Breast epithelium (tissue), 4 donors: ENCODE measurements at regions not wholly inside any gene's neighbourhood (a gene's known extent, or its start where the extent isn't known, plus 50 kb on each side); places are given as distances from the start of the nearest gene placed in this dataset.
A peak's percentile ranks its signal among the peaks of the same experiment; 100 is the strongest.

Experiments
- DNase-seq, 2 donors: peaks; one replicate each; pipeline ENCODE4 v3.0.0-alpha.2; 2019; ENCODE audit warnings: low spot score in 2 of 2
- H3K27ac ChIP-seq, 2 donors: fragments of 200-600 bp; sonication (generic) in 1 of 2; one replicate each; pipeline ENCODE4 v1.5.1; 2016 to 2019; ENCODE audit warnings: mild to moderate bottlenecking in 1 of 2
- H3K27me3 ChIP-seq, 2 donors: fragments of 200-600 bp; sonication (generic) in 1 of 2; one replicate each; pipeline versions ENCODE4 v1.5.1 to v1.6.0; 2017 to 2019; ENCODE audit warnings: control low read depth in 1 of 2, mild to moderate bottlenecking in 1 of 2
- H3K36me3 ChIP-seq: fragments of 200-600 bp; one replicate; pipeline ENCODE4 v1.5.1; 2019
- H3K4me1 ChIP-seq, 2 donors: fragments of 200-600 bp; sonication (generic); one replicate each; pipeline ENCODE4 v1.5.1; 2016 to 2019; ENCODE audit warnings: control low read depth in 1 of 2
- H3K4me3 ChIP-seq, 3 donors: fragments of 200-600 bp; sonication (generic); 1 replicate in 2 of 3; 2 replicates in 1 of 3; pipeline ENCODE4 v1.5.1; 2016 to 2019; ENCODE audit warnings: mild to moderate bottlenecking in 3 of 3, moderate library complexity in 2 of 3
- H3K9me3 ChIP-seq, 2 donors: fragments of 200-600 bp; sonication (generic) in 1 of 2; one replicate each; pipeline ENCODE4 v1.5.1; 2016 to 2019; ENCODE audit warnings: control low read depth in 1 of 2
- POLR2A ChIP-seq: fragments of 450-650 bp; IDR thresholded peaks from one replicate; pipeline ENCODE4 v1.6.1; 2016; ENCODE audit warnings: antibody characterized with exemption, mild to moderate bottlenecking, moderate library complexity
- POLR2AphosphoS5 ChIP-seq, 3 donors: sonication (generic); formaldehyde crosslinking; IDR thresholded peaks; one replicate each; pipeline ENCODE4 v1.6.1; 2017; ENCODE audit warnings: antibody characterized with exemption in 3 of 3
- intact Hi-C: fragments of 100-400 bp; cut with DNase I; formaldehyde crosslinking; loops from one replicate; pipeline ENCODE4 v1.15.1; 2023; ENCODE audit warnings: low total_unique reads
- TF ChIP-seq, protein P1 (sequence below), 3 donors: fragments of 450-650 bp; IDR thresholded peaks; one replicate each; pipeline ENCODE4 v1.5.1; 2016 to 2017; ENCODE audit warnings: antibody characterized with exemption in 3 of 3, mild to moderate bottlenecking in 3 of 3, moderate library complexity in 3 of 3

DNA sequence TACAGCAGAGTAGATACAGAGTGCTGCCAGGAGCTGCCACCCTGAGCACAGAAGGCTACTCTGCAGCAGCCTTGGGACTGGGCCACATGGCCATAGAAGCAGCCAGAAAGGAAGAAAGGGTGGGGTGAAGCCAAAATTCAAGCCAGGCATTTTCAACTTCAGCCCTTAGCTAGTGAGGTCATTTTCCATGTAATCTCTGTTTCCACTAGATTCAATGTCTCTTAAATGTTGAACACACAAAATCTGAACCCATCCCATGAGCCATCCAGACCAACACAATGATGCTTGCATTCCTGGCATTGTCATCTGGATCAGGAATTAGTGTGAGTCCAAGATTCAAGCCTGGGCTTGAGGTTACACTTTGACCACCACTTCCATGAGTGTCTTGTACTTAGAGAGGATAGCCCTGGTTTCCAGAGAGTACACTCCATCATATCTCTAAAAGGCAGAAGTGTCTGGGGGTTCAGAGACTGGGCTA is 243.6 kb downstream of the OSR1 start:
- H3K27me3 ChIP-seq = no peaks in the 10 kb centered on the region
- no peak overlapping the region for H3K27ac ChIP-seq
- no peaks in the 10 kb centered on the region for H3K4me1 ChIP-seq
- DNase-seq = no peak
- TF ChIP-seq, protein P1, sequence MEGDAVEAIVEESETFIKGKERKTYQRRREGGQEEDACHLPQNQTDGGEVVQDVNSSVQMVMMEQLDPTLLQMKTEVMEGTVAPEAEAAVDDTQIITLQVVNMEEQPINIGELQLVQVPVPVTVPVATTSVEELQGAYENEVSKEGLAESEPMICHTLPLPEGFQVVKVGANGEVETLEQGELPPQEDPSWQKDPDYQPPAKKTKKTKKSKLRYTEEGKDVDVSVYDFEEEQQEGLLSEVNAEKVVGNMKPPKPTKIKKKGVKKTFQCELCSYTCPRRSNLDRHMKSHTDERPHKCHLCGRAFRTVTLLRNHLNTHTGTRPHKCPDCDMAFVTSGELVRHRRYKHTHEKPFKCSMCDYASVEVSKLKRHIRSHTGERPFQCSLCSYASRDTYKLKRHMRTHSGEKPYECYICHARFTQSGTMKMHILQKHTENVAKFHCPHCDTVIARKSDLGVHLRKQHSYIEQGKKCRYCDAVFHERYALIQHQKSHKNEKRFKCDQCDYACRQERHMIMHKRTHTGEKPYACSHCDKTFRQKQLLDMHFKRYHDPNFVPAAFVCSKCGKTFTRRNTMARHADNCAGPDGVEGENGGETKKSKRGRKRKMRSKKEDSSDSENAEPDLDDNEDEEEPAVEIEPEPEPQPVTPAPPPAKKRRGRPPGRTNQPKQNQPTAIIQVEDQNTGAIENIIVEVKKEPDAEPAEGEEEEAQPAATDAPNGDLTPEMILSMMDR (IDR thresholded peaks at IDR 0.05) = no peak
- no peak for TF ChIP-seq POLR2A
- no peak for TF ChIP-seq POLR2AphosphoS5 (IDR thresholded peaks at IDR 0.05)
- H3K36me3 ChIP-seq = no peaks in the 10 kb centered on the region
- H3K4me3 ChIP-seq = no peak overlapping the region
- intact Hi-C loops = no loop called here
- H3K9me3 ChIP-seq = no peaks in the 10 kb centered on the region

DNA sequence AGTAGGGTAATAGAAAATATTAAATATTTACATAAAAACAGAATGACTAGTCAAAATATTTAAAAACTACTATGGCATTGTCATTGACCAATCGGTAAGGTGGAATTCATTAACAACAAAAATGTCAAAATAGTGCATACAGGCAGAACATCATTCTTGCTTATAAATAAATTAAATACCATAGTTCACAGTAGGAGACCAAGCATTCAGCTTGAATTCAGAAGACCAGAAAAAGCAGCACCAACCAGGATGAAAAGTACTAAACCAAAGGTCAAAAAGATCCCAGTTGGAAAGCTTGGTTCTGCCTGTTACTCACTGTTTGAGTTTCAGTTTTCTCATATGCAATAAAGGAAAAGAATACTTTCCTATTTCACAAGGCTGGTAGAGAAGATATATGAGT is 244.3 kb downstream of the OSR1 start:
- no peaks in the 10 kb centered on the region for H3K9me3 ChIP-seq

DNA sequence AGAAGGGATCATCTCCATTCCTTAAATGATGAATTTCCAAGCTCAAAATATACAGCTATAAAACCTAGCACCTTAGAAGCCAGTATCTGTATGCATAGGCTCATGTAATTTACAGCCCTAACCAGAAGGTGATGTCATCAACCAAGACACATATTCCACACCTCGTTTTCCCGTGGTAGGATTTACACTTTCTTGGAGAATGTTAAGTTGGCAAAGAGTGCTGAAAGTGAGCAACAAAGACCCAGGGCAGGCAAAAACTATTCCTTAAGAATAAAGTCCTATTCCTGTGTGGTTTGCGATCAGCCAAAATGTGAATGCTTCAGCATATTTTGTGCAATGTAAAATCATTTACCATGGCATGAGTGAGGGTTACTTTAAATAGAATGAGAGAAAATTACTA is 247.1 kb downstream of the OSR1 start:
- Histone ChIP-seq H3K9me3 (no peaks in the 10 kb centered on the region), H3K4me3 (no peak overlapping the region), H3K27me3 (no peaks in the 10 kb centered on the region), H3K36me3 (no peaks in the 10 kb centered on the region), H3K4me1 (no peaks in the 10 kb centered on the region), H3K27ac (no peak overlapping the region)
- DNase-seq = no peak
- intact Hi-C loops = no loop called here
- no peak for TF ChIP-seq POLR2A
- no peak for TF ChIP-seq POLR2AphosphoS5 (IDR thresholded peaks at IDR 0.05)
- TF ChIP-seq, protein P1 (IDR thresholded peaks at IDR 0.05) = no peak

More for the DNA sequence above, 244.3 kb downstream of the OSR1 start:
- Histone ChIP-seq H3K4me3 (no peak overlapping the region), H3K27me3 (no peaks in the 10 kb centered on the region), H3K27ac (no peak overlapping the region), H3K4me1 (no peaks in the 10 kb centered on the region), H3K36me3 (no peaks in the 10 kb centered on the region)
- intact Hi-C loops = no loop called here
- TF ChIP-seq POLR2AphosphoS5 (IDR thresholded peaks at IDR 0.05) (no peak), POLR2A (no peak)
- DNase-seq = no peak

DNA sequence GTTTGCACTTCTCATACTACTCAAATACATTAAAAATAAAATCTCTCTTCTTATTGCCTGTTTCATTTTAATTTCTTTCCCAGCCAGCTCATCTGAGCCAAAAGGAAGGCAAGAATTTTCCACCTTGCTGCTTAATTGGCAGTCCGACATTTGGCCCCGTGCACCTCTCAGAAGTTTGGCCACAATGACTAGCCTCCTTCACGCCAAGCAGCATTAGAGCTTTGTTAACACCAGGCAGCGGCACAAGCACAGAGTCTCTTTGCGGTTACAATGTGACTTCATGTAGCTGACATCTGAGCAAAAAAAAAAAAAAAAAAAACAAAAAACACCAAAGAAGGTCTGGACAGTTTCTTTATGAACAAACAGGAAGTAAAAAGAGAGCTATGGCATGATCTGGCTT is 248.9 kb downstream of the OSR1 start:
- H3K36me3 ChIP-seq = no peaks in the 10 kb centered on the region
- H3K27me3 ChIP-seq = no peaks in the 10 kb centered on the region
- peak in 1 of 2 donors; percentile 65 for DNase-seq
- H3K27ac ChIP-seq = no peak overlapping the region
- intact Hi-C loops = no loop called here
- H3K4me1 ChIP-seq = no peaks in the 10 kb centered on the region
- H3K9me3 ChIP-seq = no peaks in the 10 kb centered on the region
- H3K4me3 ChIP-seq = no peak overlapping the region
- TF ChIP-seq POLR2A = no peak
- TF ChIP-seq POLR2AphosphoS5 (IDR thresholded peaks at IDR 0.05) = no peak
- TF ChIP-seq, protein P1 (IDR thresholded peaks at IDR 0.05) = no peak

DNA sequence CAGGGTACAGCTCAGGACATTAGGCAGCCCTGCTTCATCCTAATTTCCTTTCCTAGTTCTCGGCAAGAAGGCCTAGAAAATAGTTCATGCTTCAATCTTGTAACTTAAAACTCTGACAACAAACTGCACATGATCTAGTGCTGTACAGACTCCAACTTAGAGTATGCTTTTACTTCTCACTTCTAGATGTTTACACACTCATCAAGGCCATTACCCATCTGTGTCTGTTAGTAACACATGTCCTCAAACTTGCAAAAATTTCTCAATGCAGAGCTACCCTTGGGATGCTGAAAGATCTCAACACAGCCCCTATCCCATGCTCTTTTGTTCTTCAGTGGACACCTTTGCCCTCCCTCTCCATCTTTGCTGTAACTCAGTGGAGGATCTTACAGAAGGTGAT is 252.0 kb downstream of the OSR1 start:
- Histone ChIP-seq H3K9me3 (no peaks in the 10 kb centered on the region), H3K36me3 (no peaks in the 10 kb centered on the region), H3K4me1 (no peaks in the 10 kb centered on the region), H3K4me3 (no peak overlapping the region), H3K27me3 (no peaks in the 10 kb centered on the region), H3K27ac (no peak overlapping the region)
- intact Hi-C loops = no loop called here
- TF ChIP-seq, protein P1 (IDR thresholded peaks at IDR 0.05) = no peak
- TF ChIP-seq POLR2AphosphoS5 (IDR thresholded peaks at IDR 0.05) = no peak
- TF ChIP-seq POLR2A = no peak
- no peak for DNase-seq

DNA sequence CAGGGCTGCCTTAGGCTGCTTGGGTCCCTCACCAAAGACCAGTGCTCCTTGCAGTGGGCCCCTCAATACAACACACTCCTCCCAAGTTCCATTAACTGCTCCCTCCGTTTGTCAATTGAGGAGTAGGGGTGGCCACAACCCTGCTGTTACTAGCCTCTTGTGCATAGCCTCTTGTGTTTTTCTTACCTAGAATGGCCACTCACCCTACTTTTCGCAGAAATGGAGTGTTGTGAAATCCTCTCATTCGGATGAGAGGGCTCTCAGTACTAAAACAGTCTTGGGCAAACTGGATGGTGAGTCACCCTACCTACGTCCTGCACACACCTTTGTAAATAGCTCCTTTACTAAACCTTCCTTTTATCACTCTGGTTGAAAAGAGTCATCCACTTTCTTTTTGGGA is 253.9 kb downstream of the OSR1 start:
- Histone ChIP-seq H3K9me3 (no peaks in the 10 kb centered on the region), H3K36me3 (no peaks in the 10 kb centered on the region), H3K27ac (no peak overlapping the region), H3K4me1 (no peaks in the 10 kb centered on the region), H3K4me3 (no peak overlapping the region), H3K27me3 (no peaks in the 10 kb centered on the region)
- peak in 1 of 2 donors; percentile 26 for DNase-seq
- intact Hi-C loops = no loop called here
- TF ChIP-seq POLR2AphosphoS5 (IDR thresholded peaks at IDR 0.05) (no peak), POLR2A (no peak)
- TF ChIP-seq, protein P1 (IDR thresholded peaks at IDR 0.05) = no peak
